Adrenal gland (tissue), 9 donors: ENCODE measurements at regions not wholly inside any gene's neighbourhood (a gene's known extent, or its start where the extent isn't known, plus 50 kb on each side); places are given as distances from the start of the nearest gene placed in this dataset.

Experiments used
- DNase-seq, 7 donors: peaks; one replicate each; pipeline ENCODE4 v3.0.0-alpha.2; 2019 to 2020
- H3K27ac ChIP-seq, 5 donors: fragments of 200-600 bp; sonication (generic) in 4 of 5; 1 replicate in 3 of 5; 2 replicates in 2 of 5; pipeline versions ENCODE4 v1.5.1 to v1.8.0; 2016 to 2020; ENCODE audit warnings: mild to moderate bottlenecking in 1 of 5
- H3K27me3 ChIP-seq: fragments of 200-600 bp; 2 replicates; pipeline ENCODE4 v1.8.0; 2021
- H3K36me3 ChIP-seq, 2 donors: fragments of 200-600 bp; replicated peaks in 1 of 2; 1 replicate in 1 of 2; 2 replicates in 1 of 2; pipeline versions ENCODE4 v1.5.1 to v1.8.0; 2018 to 2022
- H3K4me1 ChIP-seq, 2 donors: fragments of 200-600 bp; replicated peaks in 1 of 2; 1 replicate in 1 of 2; 2 replicates in 1 of 2; pipeline versions ENCODE4 v1.5.1 to v1.8.0; 2018 to 2021
- H3K4me3 ChIP-seq, 4 donors: fragments of 200-600 bp; sonication (generic) in 3 of 4; one replicate each; pipeline ENCODE4 v1.5.1; 2016 to 2018
- H3K9me3 ChIP-seq, 3 donors: fragments of 200-600 bp; sonication (generic) in 1 of 3; replicated peaks in 1 of 3; 1 replicate in 2 of 3; 2 replicates in 1 of 3; pipeline versions ENCODE4 v1.5.1 to v1.8.0; 2016 to 2021
- CTCF ChIP-seq, 6 experiments: fragments of 450-650 bp in 4 of 6; fragments of 200-600 bp in 2 of 6; sonication (generic) in 1 of 6; IDR thresholded peaks; 1 replicate in 5 of 6; 2 replicates in 1 of 6; pipeline versions ENCODE4 v1.5.1 to v1.8.0; 2016 to 2021; ENCODE audit warnings: antibody characterized with exemption in 6 of 6, mild to moderate bottlenecking in 2 of 6, moderate library complexity in 1 of 6
- POLR2A ChIP-seq, 2 donors: fragments of 450-650 bp; IDR thresholded peaks; one replicate each; pipeline ENCODE4 v1.6.1; 2017; ENCODE audit warnings: antibody characterized with exemption in 2 of 2, mild to moderate bottlenecking in 2 of 2, moderate library complexity in 1 of 2
- WGBS, 4 donors: extraction: QIAGEN DNeasy Blood & Tissue Kit in 2 of 4; methylation state at CpG; one replicate each; pipeline versions ENCODE4 v1.1.5 to v1.1.7; 2013 to 2017; 5-methylcytosine and 5-hydroxymethylcytosine counted together
- intact Hi-C, 2 donors: fragments of 100-400 bp; cut with DNase I; formaldehyde crosslinking; loops; one replicate each; pipeline versions ENCODE4 v1.14.1 to v1.15.0; 2022 to 2023
- donor health status: healthy with polysubstance abuse.
- donor health status: Bipolar disorder and iron deficiency.
- donor health status: DM: yes; HTN: yes; CAD: no.
- donor health status: DM: no; HTN: no; CAD: no.
- donor health status: DM: no; HTN: no; CAD: no.

DNA sequence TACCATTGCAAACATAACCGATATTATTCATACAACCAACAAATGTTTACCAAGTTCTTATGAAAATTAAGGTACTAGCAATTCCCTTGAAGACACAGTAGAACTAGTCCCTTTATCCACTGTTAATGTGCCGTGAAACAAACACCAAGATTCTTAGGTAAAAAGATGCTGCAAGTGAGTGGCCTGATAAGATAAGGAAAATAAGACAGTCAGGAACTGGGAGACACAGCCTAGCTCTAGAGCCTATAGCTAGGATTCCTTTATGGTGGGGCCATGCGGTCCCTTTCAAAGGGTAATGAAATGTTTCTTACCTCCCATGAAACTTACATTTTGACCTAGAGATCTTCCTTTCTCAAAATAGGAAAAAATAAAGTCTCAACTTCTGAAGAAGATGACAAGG is 658.4 kb upstream of the MIR17HG start:
- Histone ChIP-seq H3K4me1 (no peaks in the 10 kb centered on the region), H3K27ac (no peak overlapping the region), H3K9me3 (no peaks in the 10 kb centered on the region), H3K4me3 (no peak overlapping the region), H3K27me3 (no peaks in the 10 kb centered on the region), H3K36me3 (no peaks in the 10 kb centered on the region)
- intact Hi-C loops: no loop called here
- DNase-seq: no peak
- 90 to 97% (median 96%) methylated on average over 3 of the region's 3 CpGs for WGBS, 4 donors
- TF ChIP-seq CTCF (IDR thresholded peaks at IDR 0.05) (no peak), POLR2A (IDR thresholded peaks at IDR 0.05) (no peak)

DNA sequence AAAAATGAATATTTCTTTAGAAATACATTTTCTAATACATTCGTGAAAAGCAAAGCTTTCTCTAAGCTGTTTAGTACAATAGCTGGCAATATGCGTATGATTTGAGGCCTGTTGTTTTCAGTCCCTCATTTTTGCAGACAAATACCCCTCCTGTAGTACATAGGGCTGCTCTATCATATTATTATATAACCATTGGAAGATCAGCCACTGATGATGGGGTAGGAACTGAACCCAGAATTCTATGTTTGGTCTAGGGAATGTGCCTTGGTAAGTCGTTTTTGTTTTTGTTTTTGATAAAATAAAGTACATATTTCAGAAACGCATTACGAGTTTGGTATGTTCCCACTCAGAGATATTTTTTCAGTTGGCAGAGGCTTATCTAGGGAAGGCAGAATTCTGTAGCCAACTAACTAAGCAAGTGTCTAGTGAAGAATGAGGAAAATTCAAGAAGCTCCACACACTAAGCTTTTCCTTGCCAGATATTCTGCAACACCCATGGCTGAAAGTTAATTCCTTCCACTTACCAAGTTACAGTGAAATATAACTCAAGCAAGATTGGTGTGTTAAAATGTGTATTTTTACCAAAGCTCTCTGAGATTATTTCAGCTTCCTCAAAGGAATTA is 656.9 kb upstream of the MIR17HG start:
- intact Hi-C loops: no loop called here
- Histone ChIP-seq H3K9me3 (no peaks in the 10 kb centered on the region), H3K4me3 (no peak overlapping the region), H3K36me3 (no peaks in the 10 kb centered on the region), H3K27me3 (no peaks in the 10 kb centered on the region), H3K4me1 (no peaks in the 10 kb centered on the region), H3K27ac (peak overlapping the region in 1 of 5 donors; percentile 40)
- DNase-seq: no peak
- 65 to 79% (median 69%) methylated on average over 5 of the region's 5 CpGs for WGBS, 4 donors
- TF ChIP-seq CTCF (IDR thresholded peaks at IDR 0.05) (no peak), POLR2A (IDR thresholded peaks at IDR 0.05) (no peak)

DNA sequence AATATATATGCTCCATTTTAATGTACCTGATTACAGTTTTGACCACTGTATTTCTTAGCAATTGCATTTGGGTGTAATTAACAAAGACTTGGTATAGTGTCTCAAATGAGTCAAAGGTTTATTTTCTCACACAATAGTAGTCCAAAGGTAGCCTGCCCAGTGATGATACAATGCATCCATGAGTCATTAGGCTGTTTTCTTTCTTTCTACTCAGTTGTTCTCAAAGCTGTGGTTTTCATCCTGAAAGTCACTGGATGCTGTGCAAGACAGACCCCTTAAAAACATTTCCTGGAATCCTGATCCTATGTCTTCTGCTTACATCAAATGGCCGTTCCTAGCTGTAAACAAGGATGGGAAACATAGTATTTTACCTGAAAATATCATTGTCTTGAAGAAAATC is 651.2 kb upstream of the MIR17HG start:
- no peak for TF ChIP-seq CTCF (IDR thresholded peaks at IDR 0.05)
- TF ChIP-seq POLR2A (IDR thresholded peaks at IDR 0.05): no peak

GRCh38 chr13:90696656-90697055 is 650.8 kb upstream of the MIR17HG start:
- Histone ChIP-seq H3K9me3 (no peaks in the 10 kb centered on the region), H3K4me3 (no peak overlapping the region), H3K36me3 (no peaks in the 10 kb centered on the region), H3K27me3 (no peaks in the 10 kb centered on the region), H3K27ac (no peak overlapping the region), H3K4me1 (no peaks in the 10 kb centered on the region)
- intact Hi-C loops: no loop called here
- 87 to 93% (median 90%) methylated on average over 5 of the region's 5 CpGs for WGBS, 4 donors
- no peak for DNase-seq
- no peak for TF ChIP-seq CTCF (IDR thresholded peaks at IDR 0.05)
- TF ChIP-seq POLR2A (IDR thresholded peaks at IDR 0.05): no peak

More for the DNA sequence above, 651.2 kb upstream of the MIR17HG start:
- intact Hi-C loops: no loop called here
- H3K36me3 ChIP-seq: no peaks in the 10 kb centered on the region
- H3K9me3 ChIP-seq: no peaks in the 10 kb centered on the region
- no peak for DNase-seq
- H3K4me3 ChIP-seq: no peak overlapping the region
- no peaks in the 10 kb centered on the region for H3K27me3 ChIP-seq
- WGBS, 4 donors: 79 to 95% (median 81%) methylated on average over 1 of the region's 1 CpG
- H3K27ac ChIP-seq: no peak overlapping the region
- no peaks in the 10 kb centered on the region for H3K4me1 ChIP-seq
